ENCODE measurements at regions not wholly inside any gene's neighbourhood (a gene's known extent, or its start where the extent isn't known, plus 50 kb on each side); places are given as distances from the start of the nearest gene placed in this dataset.

- TF ChIP-seq POLR2A (IDR thresholded peaks at IDR 0.05) (no peak), POLR2AphosphoS5 (IDR thresholded peaks at IDR 0.05) (no peak)
- TF ChIP-seq, protein P1, sequence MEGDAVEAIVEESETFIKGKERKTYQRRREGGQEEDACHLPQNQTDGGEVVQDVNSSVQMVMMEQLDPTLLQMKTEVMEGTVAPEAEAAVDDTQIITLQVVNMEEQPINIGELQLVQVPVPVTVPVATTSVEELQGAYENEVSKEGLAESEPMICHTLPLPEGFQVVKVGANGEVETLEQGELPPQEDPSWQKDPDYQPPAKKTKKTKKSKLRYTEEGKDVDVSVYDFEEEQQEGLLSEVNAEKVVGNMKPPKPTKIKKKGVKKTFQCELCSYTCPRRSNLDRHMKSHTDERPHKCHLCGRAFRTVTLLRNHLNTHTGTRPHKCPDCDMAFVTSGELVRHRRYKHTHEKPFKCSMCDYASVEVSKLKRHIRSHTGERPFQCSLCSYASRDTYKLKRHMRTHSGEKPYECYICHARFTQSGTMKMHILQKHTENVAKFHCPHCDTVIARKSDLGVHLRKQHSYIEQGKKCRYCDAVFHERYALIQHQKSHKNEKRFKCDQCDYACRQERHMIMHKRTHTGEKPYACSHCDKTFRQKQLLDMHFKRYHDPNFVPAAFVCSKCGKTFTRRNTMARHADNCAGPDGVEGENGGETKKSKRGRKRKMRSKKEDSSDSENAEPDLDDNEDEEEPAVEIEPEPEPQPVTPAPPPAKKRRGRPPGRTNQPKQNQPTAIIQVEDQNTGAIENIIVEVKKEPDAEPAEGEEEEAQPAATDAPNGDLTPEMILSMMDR (IDR thresholded peaks at IDR 0.05 in 8 of 11, conservative IDR thresholded peaks at IDR 0.05 in 3 of 11), result no peak
- Histone ChIP-seq H3K27ac (no peak overlapping the region), H3K4me1 (no peaks in the 10 kb centered on the region), H3K9me3 (no peaks in the 10 kb centered on the region), H3K36me3 (no peaks in the 10 kb centered on the region), H3K27me3 (replicated peaks in 1 of 7) (peaks cover 0 to 48% (median 5%) of the 10 kb centered on the region in 7 donors), H3K4me3 (no peak overlapping the region)
- intact Hi-C loops (cut with DNase I; ENCODE audit: low total_unique reads), result no loop called here
- DNase-seq, result no peak
- 50 to 96% (median 92%) methylated on average over 2 of the region's 2 CpGs for WGBS, 5 donors
Observed at GRCh38 chr21:35705237-35705887, 355.0 kb downstream of the SETD4 start.

DNA sequence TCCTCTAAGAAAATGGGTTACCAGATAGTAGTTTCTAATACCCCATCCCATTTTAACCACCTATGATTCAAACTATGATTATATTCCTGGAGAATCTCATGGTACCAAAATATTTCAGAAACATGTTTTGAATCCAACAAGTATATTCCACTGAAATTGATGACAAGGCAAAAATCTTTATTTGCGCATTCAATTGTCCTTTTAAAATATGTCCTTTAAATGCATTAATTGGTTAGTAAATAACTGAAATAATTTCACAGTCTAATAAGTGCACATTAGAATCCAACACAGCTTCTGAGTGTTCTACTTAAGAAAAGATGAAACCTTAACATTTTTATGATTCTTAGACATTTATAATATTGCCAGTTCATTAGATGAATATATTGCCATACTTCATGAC lies 356.6 kb downstream of the SETD4 start:
- 93 to 100% (median 95%) methylated on average over 1 of the region's 1 CpG for WGBS, 5 donors
- no peak for TF ChIP-seq POLR2A (IDR thresholded peaks at IDR 0.05)
- no peak for TF ChIP-seq POLR2AphosphoS5 (IDR thresholded peaks at IDR 0.05)
- TF ChIP-seq, protein P1 (IDR thresholded peaks at IDR 0.05 in 8 of 11, conservative IDR thresholded peaks at IDR 0.05 in 3 of 11), result no peak

DNA sequence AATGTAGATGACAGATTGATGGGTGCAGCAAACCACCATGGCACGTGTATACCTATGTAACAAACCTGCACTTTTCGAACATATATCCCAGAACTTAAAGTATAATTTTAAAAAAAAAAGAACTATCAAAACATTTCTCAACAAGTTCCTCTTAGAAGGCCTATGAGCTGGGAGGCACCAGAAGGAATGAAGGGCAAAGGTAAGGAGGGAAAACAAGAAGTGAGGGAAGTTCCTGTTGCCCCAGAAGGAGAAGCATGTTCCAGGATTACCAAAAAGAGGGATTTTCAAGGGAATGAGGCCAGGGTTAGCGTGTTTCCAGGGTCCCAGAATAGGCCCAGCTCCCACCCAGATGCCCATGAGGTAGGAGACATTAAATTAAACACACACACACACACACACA lies 361.0 kb downstream of the SETD4 start:
- H3K27me3 ChIP-seq (replicated peaks in 1 of 7), result peaks cover 0 to 50% (median 5%) of the 10 kb centered on the region in 7 donors
- H3K9me3 ChIP-seq, result no peaks in the 10 kb centered on the region
- DNase-seq, result no peak
- H3K4me3 ChIP-seq, result no peak overlapping the region
- peaks cover 4 to 13% (median 6%) of the 10 kb centered on the region in 6 donors for H3K4me1 ChIP-seq
- intact Hi-C loops (cut with DNase I; ENCODE audit: low total_unique reads), result no loop called here
- TF ChIP-seq POLR2AphosphoS5 (IDR thresholded peaks at IDR 0.05), result no peak
- H3K36me3 ChIP-seq, result no peaks in the 10 kb centered on the region
- 61 to 71% (median 64%) methylated on average over 3 of the region's 3 CpGs for WGBS, 5 donors
- no peak overlapping the region for H3K27ac ChIP-seq

More for the DNA sequence above, 356.6 kb downstream of the SETD4 start:
- Histone ChIP-seq H3K27ac (no peak overlapping the region), H3K9me3 (no peaks in the 10 kb centered on the region), H3K4me3 (no peak overlapping the region), H3K27me3 (replicated peaks in 1 of 7) (peaks cover 0 to 49% (median 5%) of the 10 kb centered on the region in 7 donors), H3K36me3 (no peaks in the 10 kb centered on the region), H3K4me1 (no peaks in the 10 kb centered on the region)
- no peak for DNase-seq
- intact Hi-C loops (cut with DNase I; ENCODE audit: low total_unique reads), result no loop called here

DNA sequence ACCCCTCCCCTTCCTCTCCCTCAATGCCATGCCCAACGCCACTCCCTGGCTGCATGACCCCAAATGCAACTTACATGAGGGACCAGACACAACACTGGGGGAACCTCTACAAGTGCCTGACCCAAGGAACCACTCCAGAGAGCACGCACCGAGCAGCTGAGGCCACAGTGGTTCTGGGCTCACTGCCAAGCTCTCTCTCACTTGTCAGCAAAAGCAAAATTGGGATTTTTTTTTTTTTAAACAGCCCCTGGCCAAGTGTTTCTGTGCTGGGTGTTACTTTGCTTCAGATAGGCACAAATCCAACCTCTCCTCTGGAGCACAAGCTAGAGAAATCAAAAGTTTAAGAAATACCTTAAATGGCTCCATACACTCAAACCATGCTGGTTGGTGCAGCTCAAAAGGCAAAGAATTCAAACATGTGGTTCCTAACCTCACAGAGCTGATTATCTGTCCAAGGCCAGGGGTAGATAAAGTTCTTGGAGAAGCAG lies 363.0 kb downstream of the SETD4 start:
- Histone ChIP-seq H3K27ac (no peak overlapping the region), H3K4me1 (peaks cover 4 to 13% (median 6%) of the 10 kb centered on the region in 6 donors), H3K4me3 (no peak overlapping the region), H3K36me3 (no peaks in the 10 kb centered on the region), H3K9me3 (no peaks in the 10 kb centered on the region), H3K27me3 (replicated peaks in 1 of 7) (peaks cover 0 to 48% (median 0%) of the 10 kb centered on the region in 7 donors)
- WGBS, 5 donors, result 0 to 6% (median 2%) methylated on average over 3 of the region's 3 CpGs
- DNase-seq, result no peak
- TF ChIP-seq POLR2A (IDR thresholded peaks at IDR 0.05) (no peak), POLR2AphosphoS5 (IDR thresholded peaks at IDR 0.05) (no peak)
- TF ChIP-seq, protein P1 (IDR thresholded peaks at IDR 0.05 in 8 of 11, conservative IDR thresholded peaks at IDR 0.05 in 3 of 11), result no peak
- intact Hi-C loops (cut with DNase I; ENCODE audit: low total_unique reads), result no loop called here

Data from spleen (tissue), 11 donors.